Amniotic epithelial cell (primary cell): ENCODE measurements at regions not wholly inside any gene's neighbourhood (a gene's known extent, or its start where the extent isn't known, plus 50 kb on each side); places are given as distances from the start of the nearest gene placed in this dataset.

ENCODE experiments used
- DNase-seq: peaks from one replicate; pipeline ENCODE4 v3.0.0-alpha.2; 2010; ENCODE audit warnings: low read depth

GRCh38 chr22:11628651-11629511, 3899.1 kb upstream of the OR11H1 start:
- no peak for DNase-seq

GRCh38 chr22:11629661-11630385, 3898.2 kb upstream of the OR11H1 start:
- DNase-seq = peak; percentile 2

- peak; percentile 3 for DNase-seq
These were observed 3897.5 kb upstream of the OR11H1 start for GRCh38 chr22:11630386-11631084.
